Prostate gland (tissue), 2 donors: ENCODE measurements at regions not wholly inside any gene's neighbourhood (a gene's known extent, or its start where the extent isn't known, plus 50 kb on each side); places are given as distances from the start of the nearest gene placed in this dataset.

Experiments used
- POLR2A ChIP-seq: fragments of 450-650 bp; IDR thresholded peaks from one replicate; pipeline ENCODE4 v1.6.1; 2016; ENCODE audit warnings: antibody characterized with exemption, mild to moderate bottlenecking
- POLR2AphosphoS5 ChIP-seq: sonication (generic); formaldehyde crosslinking; IDR thresholded peaks from one replicate; pipeline ENCODE4 v1.6.1; 2017; ENCODE audit warnings: antibody characterized with exemption
- TF ChIP-seq, protein P1 (sequence below), 4 experiments: fragments of 200-600 bp in 2 of 4; fragments of 450-650 bp in 2 of 4; sonication (generic) in 2 of 4; IDR thresholded peaks; 1 replicate in 3 of 4; 2 replicates in 1 of 4; pipeline ENCODE4 v1.5.1; 2016 to 2019; ENCODE audit warnings: antibody characterized with exemption in 4 of 4, mild to moderate bottlenecking in 2 of 4, moderate library complexity in 2 of 4

DNA sequence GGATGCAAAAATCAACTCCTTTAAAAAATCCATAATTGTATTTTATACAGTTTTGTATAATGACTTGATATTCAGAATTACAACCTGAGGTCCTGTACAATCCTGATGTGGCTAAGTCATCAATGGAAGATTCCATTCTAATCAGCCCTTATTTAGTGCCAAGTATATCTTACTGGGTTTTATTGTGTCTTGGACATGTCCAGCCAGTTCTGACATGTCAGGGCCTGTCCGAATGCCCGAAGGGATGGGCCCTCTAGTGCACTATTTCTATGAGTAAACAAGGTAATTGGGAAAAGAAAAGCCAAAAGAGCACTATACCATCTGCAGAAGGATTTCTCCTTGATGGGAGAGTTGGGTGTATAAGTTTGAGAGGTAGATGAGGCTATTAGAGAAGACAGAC is 412.9 kb downstream of the METTL15 start:
- TF ChIP-seq POLR2AphosphoS5 (no peak), POLR2A (no peak)
- TF ChIP-seq, protein P1, sequence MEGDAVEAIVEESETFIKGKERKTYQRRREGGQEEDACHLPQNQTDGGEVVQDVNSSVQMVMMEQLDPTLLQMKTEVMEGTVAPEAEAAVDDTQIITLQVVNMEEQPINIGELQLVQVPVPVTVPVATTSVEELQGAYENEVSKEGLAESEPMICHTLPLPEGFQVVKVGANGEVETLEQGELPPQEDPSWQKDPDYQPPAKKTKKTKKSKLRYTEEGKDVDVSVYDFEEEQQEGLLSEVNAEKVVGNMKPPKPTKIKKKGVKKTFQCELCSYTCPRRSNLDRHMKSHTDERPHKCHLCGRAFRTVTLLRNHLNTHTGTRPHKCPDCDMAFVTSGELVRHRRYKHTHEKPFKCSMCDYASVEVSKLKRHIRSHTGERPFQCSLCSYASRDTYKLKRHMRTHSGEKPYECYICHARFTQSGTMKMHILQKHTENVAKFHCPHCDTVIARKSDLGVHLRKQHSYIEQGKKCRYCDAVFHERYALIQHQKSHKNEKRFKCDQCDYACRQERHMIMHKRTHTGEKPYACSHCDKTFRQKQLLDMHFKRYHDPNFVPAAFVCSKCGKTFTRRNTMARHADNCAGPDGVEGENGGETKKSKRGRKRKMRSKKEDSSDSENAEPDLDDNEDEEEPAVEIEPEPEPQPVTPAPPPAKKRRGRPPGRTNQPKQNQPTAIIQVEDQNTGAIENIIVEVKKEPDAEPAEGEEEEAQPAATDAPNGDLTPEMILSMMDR (IDR thresholded peaks at IDR 0.05) = no peak
